ENCODE measurements at regions not wholly inside any gene's neighbourhood (a gene's known extent, or its start where the extent isn't known, plus 50 kb on each side); places are given as distances from the start of the nearest gene placed in this dataset.

- FAIRE-seq (no peak), DNase-seq (ENCODE audit: low read depth) (no peak)
- Histone ChIP-seq H3K36me3 (ENCODE audit: control insufficient read depth, insufficient read depth, low read length) (no peaks in the 10 kb centered on the region), H3K4me3 (ENCODE audit: low read depth, low read length) (no peak overlapping the region), H3K27me3 (ENCODE audit: control insufficient read depth, insufficient read depth, low read length) (no peaks in the 10 kb centered on the region)
- no peak for TF ChIP-seq CTCF (IDR thresholded peaks at IDR 0.05; ENCODE audit: insufficient read depth, low read length, severe bottlenecking)
Measured at GRCh38 chr2:146235158-146235557, 1609.7 kb upstream of the ACVR2A start.

GRCh38 chr2:146229508-146230155 lies 1615.2 kb upstream of the ACVR2A start:
- no peak for TF ChIP-seq CTCF (IDR thresholded peaks at IDR 0.05; ENCODE audit: insufficient read depth, low read length, severe bottlenecking)
- no peaks in the 10 kb centered on the region for H3K36me3 ChIP-seq (ENCODE audit: control insufficient read depth, insufficient read depth, low read length)
- FAIRE-seq: no peak
- no peak for DNase-seq (ENCODE audit: low read depth)
- H3K27me3 ChIP-seq (ENCODE audit: control insufficient read depth, insufficient read depth, low read length): no peaks in the 10 kb centered on the region
- no peak overlapping the region for H3K4me3 ChIP-seq (ENCODE audit: low read depth, low read length)

- no peak for TF ChIP-seq CTCF (IDR thresholded peaks at IDR 0.05; ENCODE audit: insufficient read depth, low read length, severe bottlenecking)
- FAIRE-seq (no peak), DNase-seq (ENCODE audit: low read depth) (no peak)
- H3K4me3 ChIP-seq (ENCODE audit: low read depth, low read length): no peak overlapping the region
- no peaks in the 10 kb centered on the region for H3K27me3 ChIP-seq (ENCODE audit: control insufficient read depth, insufficient read depth, low read length)
- H3K36me3 ChIP-seq (ENCODE audit: control insufficient read depth, insufficient read depth, low read length): no peaks in the 10 kb centered on the region
Measured at GRCh38 chr2:146228466-146229058, 1616.3 kb upstream of the ACVR2A start.

- no peak overlapping the region for H3K4me3 ChIP-seq (ENCODE audit: low read depth, low read length)
- FAIRE-seq (no peak), DNase-seq (ENCODE audit: low read depth) (no peak)
Measured at GRCh38 chr2:146228020-146228393, 1616.8 kb upstream of the ACVR2A start.

GRCh38 chr2:146227152-146228019 lies 1617.4 kb upstream of the ACVR2A start:
- Histone ChIP-seq H3K36me3 (ENCODE audit: control insufficient read depth, insufficient read depth, low read length) (no peaks in the 10 kb centered on the region), H3K27me3 (ENCODE audit: control insufficient read depth, insufficient read depth, low read length) (no peaks in the 10 kb centered on the region), H3K4me3 (ENCODE audit: low read depth, low read length) (no peak overlapping the region)
- no peak for FAIRE-seq
- no peak for DNase-seq (ENCODE audit: low read depth)
- TF ChIP-seq CTCF (IDR thresholded peaks at IDR 0.05; ENCODE audit: insufficient read depth, low read length, severe bottlenecking): no peak

More at GRCh38 chr2:146228020-146228393, 1616.8 kb upstream of the ACVR2A start:
- no peak for TF ChIP-seq CTCF (IDR thresholded peaks at IDR 0.05; ENCODE audit: insufficient read depth, low read length, severe bottlenecking)
- Histone ChIP-seq H3K27me3 (ENCODE audit: control insufficient read depth, insufficient read depth, low read length) (no peaks in the 10 kb centered on the region), H3K36me3 (ENCODE audit: control insufficient read depth, insufficient read depth, low read length) (no peaks in the 10 kb centered on the region)

Data from bronchial epithelial cell (primary cell).